ENCODE measurements at regions not wholly inside any gene's neighbourhood (a gene's known extent, or its start where the extent isn't known, plus 50 kb on each side); places are given as distances from the start of the nearest gene placed in this dataset.

DNA sequence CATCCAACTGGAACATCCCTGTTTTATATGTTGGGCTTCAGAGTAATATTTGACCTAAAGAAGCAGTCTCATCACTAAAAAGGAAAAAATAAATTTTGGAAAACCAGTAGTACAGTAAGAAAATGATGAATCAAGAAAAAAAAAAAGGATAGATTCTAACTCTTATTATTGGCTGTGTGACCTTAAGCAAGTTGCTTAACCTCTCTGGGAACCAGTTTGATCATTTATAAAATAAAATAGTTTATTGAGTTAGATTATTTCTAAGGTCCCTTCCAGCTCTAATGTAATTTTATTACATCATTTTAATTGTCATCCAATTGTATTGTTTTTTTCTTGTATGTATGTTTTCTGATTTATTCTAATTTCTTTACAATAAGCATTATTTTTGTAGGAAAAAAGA, 127.0 kb downstream of the PRELID2 start:
- no peak for DNase-seq (ENCODE audit: low spot score)
- ATAC-seq, result no peak

DNA sequence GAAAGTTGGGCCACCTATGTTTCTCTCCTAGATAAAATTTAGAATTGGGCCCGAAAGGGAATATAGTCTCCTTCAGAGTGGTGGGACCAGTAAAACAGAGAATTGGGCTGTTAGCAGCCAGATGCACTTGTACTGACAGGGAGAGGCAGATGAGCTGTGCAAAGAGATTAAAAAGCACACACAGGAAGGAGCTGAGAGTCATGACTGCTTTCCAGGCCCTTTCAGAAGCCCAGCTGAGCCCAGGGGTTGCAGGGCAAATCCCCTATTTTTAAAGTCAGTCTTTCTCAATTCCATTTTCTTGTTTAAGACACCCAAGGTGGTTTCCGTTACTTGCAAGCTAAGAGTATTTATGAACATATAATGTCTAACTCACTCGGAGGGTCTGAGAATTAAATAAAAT, 130.4 kb downstream of the PRELID2 start:
- ATAC-seq, result no peak
- no peak for DNase-seq (ENCODE audit: low spot score)

GRCh38 chr5:145703856-145704255, 131.3 kb downstream of the PRELID2 start:
- no peak for DNase-seq (ENCODE audit: low spot score)
- ATAC-seq, result no peak

GRCh38 chr5:145701404-145701803, 133.7 kb downstream of the PRELID2 start:
- DNase-seq (ENCODE audit: low spot score), result no peak
- ATAC-seq, result peak; percentile 44

DNA sequence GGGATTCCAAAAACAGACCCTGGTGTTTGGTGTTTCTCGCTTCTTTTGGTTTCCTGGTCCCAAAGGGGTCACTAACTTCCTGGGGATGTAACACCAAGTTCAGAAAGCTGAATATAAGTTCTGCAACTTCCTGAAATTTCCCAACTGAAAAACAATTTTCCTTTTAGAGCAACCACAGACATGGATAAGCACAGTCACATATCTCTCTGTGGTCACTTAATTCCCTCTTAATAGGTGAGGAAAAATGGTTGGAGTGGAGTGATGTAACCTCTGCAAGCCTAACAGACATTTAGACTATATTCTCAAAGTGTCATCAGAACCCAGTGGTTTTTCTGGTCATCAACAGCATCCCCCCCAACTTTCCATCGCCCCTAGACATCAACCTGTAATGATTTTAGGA, 135.3 kb downstream of the PRELID2 start:
- no peak for DNase-seq (ENCODE audit: low spot score)
- no peak for ATAC-seq

GRCh38 chr5:145697251-145697990, 137.7 kb downstream of the PRELID2 start:
- peak; percentile 81 for ATAC-seq

GRCh38 chr5:145689235-145689634, 145.9 kb downstream of the PRELID2 start:
- ATAC-seq (peak; percentile 36), DNase-seq (ENCODE audit: low spot score) (no peak)

More at GRCh38 chr5:145697251-145697990, 137.7 kb downstream of the PRELID2 start:
- DNase-seq (ENCODE audit: low spot score), result no peak

DNA sequence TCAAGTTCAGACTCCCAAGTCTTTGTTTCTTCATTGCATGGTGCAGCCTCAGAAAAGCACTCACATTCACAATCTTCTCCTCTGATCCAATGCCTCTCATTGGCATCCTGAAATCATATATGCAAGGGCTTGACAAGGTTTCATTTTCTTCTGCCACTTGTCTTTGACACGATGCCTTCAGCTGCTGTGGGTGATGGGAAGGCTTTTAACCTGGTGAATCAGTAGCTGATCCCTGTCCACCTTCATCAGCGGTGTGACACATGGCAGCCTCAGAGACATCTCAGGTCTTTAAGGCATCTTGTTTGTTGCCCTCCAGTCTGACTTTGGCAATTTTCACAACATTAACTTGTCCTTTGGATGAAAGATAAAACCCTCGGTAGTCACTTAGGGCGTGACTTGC, 147.2 kb downstream of the PRELID2 start:
- no peak for ATAC-seq
- no peak for DNase-seq (ENCODE audit: low spot score)

DNA sequence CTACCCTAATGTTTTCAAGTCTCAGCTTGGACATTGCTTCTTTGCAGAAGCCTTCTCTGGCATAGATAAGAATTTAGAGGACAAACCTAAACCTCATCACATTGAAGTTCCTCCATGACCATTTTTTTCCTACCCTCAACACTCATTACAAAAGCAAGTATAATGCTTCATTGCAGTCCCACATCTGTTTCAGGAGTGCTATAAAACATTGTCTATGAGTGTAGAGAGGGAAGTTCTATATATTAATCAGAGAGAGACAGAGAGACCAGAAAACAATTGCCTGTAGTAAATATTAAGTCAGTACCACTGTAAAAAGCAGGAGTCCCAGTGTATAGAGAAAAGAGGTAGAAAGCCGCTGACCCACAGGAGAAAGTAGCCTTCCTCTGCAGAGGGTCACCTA, 149.7 kb downstream of the PRELID2 start:
- no peak for ATAC-seq
- no peak for DNase-seq (ENCODE audit: low spot score)

DNA sequence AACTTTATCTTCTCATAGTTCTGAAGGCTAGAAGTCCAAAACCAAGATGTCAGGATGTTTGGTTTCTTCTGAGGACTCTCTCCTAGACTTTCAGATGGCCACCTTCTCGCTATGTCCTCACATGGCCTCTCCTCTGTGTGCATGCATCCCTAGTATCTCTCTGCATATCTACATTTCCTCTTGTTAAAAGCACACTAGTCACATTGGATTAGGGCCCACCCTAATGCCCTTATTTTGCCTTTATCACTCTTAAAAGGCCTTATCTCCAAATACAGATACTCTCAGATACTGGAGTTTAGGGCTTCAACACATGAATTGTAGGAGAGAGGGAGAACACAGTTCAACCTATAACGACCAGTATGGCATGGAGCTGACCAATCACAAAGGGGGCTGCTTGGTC, 151.7 kb downstream of the PRELID2 start:
- DNase-seq (ENCODE audit: low spot score), result no peak
- ATAC-seq, result no peak

GRCh38 chr5:145682197-145682899, 152.8 kb downstream of the PRELID2 start:
- no peak for ATAC-seq
- DNase-seq (ENCODE audit: low spot score), result no peak

DNA sequence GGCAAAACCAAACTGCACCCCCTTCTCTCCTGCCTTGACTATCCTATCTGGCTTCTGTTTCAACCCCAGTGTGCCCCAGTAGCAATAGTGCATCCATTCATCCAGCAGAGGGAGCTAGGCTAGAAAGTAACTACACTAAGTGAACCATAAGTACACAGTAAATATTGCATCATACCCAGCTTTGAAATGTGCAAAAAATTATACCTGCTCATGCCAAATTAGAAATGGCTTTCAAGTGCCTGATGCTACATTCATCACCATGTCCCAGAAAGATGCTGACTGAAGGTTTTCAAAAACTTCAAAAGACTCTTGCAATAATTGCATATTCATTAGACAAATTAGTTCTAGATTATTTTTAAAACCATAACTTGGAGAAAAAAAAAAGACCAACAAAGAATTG, 153.5 kb downstream of the PRELID2 start:
- ATAC-seq (peak; percentile 97), DNase-seq (ENCODE audit: low spot score) (peak; percentile 54)

DNA sequence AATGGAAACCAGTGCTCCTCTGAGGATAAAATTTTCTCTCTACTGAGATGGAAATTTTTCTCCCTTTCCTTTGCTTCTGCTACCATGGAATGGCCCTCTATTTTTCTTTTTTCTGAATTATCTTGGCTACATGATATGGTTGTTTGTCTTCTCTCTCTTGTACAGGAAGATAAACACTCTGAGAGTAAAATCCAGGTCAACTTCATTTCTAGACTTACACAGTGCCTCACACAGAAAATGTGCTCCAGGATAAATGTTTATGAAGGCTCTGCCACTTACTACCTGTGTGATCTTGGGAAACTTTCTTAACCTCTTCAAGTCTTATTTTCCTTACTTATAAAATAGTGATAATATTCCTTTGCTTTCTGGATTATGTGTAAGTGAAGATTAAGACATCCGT, 153.9 kb downstream of the PRELID2 start:
- ATAC-seq, result peak; percentile 56
- no peak for DNase-seq (ENCODE audit: low spot score)

GRCh38 chr5:145680767-145681166, 154.4 kb downstream of the PRELID2 start:
- DNase-seq (ENCODE audit: low spot score) (no peak), ATAC-seq (peak; percentile 17)

- DNase-seq (ENCODE audit: low spot score), result no peak
Observed at GRCh38 chr5:145680169-145680568, 155.0 kb downstream of the PRELID2 start.

DNA sequence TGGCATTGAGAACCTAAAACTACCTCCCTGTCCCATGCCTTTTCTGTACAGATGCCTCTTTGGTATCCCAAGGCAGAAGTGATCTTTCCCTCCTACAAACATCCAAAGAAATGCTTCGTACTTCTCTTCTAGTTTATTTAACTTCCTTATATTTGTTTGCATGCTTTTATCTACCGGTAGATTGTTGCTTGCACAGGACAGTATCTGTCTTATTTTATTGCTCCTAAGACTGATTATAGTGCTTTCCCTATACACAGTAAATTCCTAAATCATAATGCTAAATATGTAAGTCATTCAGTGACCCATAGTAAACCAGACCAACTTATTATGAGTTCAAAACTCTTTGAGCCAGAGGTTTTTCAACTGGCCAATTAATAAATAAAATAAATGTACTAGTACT, 156.9 kb downstream of the PRELID2 start:
- DNase-seq (ENCODE audit: low spot score) (no peak), ATAC-seq (no peak)

More at GRCh38 chr5:145680169-145680568, 155.0 kb downstream of the PRELID2 start:
- peak; percentile 53 for ATAC-seq

- ATAC-seq, result no peak
- no peak for DNase-seq (ENCODE audit: low spot score)
Observed at GRCh38 chr5:145673786-145674185, 161.4 kb downstream of the PRELID2 start.

GRCh38 chr5:145668714-145669113, 166.4 kb downstream of the PRELID2 start:
- ATAC-seq, result no peak

GRCh38 chr5:145667742-145668141, 167.4 kb downstream of the PRELID2 start:
- ATAC-seq, result no peak

More at GRCh38 chr5:145668714-145669113, 166.4 kb downstream of the PRELID2 start:
- DNase-seq (ENCODE audit: low spot score), result no peak

GRCh38 chr5:145666591-145666990, 168.6 kb downstream of the PRELID2 start:
- DNase-seq (ENCODE audit: low spot score) (no peak), ATAC-seq (no peak)

More at GRCh38 chr5:145667742-145668141, 167.4 kb downstream of the PRELID2 start:
- no peak for DNase-seq (ENCODE audit: low spot score)

DNA sequence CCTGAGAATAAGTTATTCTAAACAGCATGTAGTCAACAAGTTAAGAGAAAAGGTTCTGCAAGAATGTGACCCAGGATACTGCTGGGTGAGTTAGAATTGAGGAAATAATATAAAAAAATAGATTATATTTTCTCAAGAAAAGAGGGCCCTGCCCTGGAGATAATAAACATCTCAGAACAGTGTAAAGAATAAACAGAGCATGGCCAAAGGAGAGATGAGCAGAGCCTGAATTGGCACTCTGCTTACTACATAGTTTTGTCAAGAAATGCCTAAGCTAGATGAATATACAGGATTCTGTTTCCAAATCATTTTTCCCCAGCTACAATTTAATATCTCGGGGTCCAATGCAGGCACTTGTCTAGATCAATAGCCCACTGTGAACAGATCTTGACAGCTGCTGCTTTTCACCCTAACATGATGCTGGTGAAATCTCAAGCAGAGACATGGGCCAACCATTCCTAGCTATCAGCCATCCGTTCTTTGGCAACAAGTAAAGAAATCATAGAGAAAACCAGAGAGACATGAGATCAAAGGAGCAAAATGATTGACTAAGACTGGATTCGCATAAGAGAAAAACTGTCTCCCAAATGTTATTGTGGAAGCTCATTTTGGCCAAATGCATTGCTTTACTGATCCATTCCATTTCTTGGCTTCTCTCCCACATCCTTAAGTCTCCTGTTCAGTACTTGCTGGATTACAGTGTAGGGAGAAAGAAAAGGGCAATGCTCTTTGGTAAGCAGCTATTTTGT, 173.2 kb downstream of the PRELID2 start:
- ATAC-seq, result no peak
- DNase-seq (ENCODE audit: low spot score), result no peak

Measured in left lobe of liver (tissue), 2 donors.